SH-SY5Y (cell line): ENCODE measurements at regions not wholly inside any gene's neighbourhood (a gene's known extent, or its start where the extent isn't known, plus 50 kb on each side); places are given as distances from the start of the nearest gene placed in this dataset.

Experiments used
- GATA2 ChIP-seq: IDR thresholded peaks from 2 replicates; pipeline ENCODE4 v1.6.1; 2011; ENCODE audit warnings: mild to moderate bottlenecking, low read depth, low read length
- GATA3 ChIP-seq: IDR thresholded peaks from 2 replicates; pipeline ENCODE4 v1.6.1; 2011; ENCODE audit warnings: low read depth, mild to moderate bottlenecking, low read length, moderate library complexity

GRCh38 chr3:170707899-170708298 lies 122.0 kb upstream of the SLC7A14 start:
- TF ChIP-seq GATA2 (no peak), GATA3 (no peak)
